NCI-H2029 (cell line): ENCODE measurements at regions not wholly inside any gene's neighbourhood (a gene's known extent, or its start where the extent isn't known, plus 50 kb on each side); places are given as distances from the start of the nearest gene placed in this dataset.
"Not testable (repeated sequence)": the region's sequence is repeated elsewhere in the genome, so short reads cannot be mapped to it uniquely, and the experiment has no call there.

Experiments used
- DNase-seq: peaks from one replicate; lab custom pipeline; 2025; lab: John Stamatoyannopoulos, UW

GRCh38 chr19:29054886-29055675, 157.9 kb downstream of the UQCRFS1 start:
- no peak for DNase-seq

DNA sequence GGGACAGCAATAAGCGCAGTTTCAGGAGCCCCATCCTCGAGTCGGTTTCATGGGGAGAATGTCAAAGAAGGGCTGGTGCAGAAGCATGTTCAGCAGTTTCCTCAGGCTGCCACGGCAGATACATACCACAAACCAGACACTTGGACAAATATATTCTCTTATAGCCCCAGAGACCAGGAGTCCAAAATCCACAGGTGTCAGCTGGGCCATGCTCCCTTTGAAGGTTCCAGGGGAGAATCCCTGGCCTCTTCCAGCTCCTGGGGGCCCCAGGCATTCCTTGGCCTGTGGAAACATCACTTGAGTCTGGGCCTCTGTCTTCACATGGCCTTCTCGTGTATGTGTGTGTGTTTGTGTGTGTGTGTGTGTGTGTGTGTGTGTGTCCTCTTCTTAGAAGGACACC, 164.1 kb downstream of the UQCRFS1 start:
- DNase-seq = no peak

DNA sequence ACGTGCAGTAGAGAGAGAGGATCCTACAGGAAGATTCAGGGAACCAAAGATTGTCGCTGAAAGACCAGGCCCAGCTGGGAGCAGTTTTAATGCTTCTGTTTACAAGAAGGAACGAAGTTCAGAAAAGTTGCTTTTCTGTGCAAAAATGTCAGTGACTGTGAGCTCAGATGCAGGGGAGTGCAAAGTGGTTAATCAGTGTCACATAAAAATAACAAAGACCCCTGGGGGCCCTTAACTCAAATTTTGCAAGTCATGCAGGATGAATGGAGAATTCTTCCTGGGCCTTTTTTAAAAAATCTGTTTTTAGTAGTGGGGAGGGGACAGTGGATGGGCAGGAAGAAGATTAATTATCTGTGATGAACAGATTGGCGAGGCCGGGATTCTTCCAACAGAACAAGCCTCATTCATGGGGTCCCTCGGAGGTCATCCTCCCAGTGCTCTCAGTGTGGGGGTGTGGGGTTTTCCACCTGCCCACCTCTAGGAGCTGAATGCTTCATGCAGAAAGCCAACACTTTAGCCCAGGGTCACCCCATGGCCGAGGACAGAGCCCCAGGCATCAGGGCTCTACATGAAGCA, 167.2 kb downstream of the UQCRFS1 start:
- no peak for DNase-seq

GRCh38 chr19:29044037-29044436, 168.9 kb downstream of the UQCRFS1 start:
- DNase-seq = no peak

- DNase-seq = no peak
Observed at GRCh38 chr19:29042450-29042849, 170.5 kb downstream of the UQCRFS1 start.

GRCh38 chr19:29040951-29041350, 172.0 kb downstream of the UQCRFS1 start:
- DNase-seq = no peak

GRCh38 chr19:29040292-29040691, 172.7 kb downstream of the UQCRFS1 start:
- DNase-seq = no peak

GRCh38 chr19:29039036-29039435, 173.9 kb downstream of the UQCRFS1 start:
- DNase-seq = not testable (repeated sequence)

DNA sequence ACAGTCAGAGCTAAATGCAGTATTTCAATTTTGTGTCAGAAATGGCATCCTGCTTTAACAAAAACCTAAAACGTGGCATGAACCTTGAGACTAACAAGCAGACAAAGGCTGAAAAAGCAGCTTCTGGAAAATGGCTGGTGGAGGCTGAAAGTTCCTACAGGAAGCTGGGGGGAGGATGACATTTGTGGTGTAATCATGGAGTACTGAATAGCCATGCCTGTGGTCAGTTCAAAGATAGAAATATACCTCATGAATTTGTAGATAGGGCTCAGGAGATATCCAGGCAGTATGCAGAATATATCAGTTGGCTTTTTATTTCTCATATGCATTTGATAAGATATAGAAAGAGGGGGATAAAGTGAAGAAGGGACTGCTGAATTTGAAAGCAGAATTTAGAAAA, 181.7 kb downstream of the UQCRFS1 start:
- DNase-seq = no peak

DNA sequence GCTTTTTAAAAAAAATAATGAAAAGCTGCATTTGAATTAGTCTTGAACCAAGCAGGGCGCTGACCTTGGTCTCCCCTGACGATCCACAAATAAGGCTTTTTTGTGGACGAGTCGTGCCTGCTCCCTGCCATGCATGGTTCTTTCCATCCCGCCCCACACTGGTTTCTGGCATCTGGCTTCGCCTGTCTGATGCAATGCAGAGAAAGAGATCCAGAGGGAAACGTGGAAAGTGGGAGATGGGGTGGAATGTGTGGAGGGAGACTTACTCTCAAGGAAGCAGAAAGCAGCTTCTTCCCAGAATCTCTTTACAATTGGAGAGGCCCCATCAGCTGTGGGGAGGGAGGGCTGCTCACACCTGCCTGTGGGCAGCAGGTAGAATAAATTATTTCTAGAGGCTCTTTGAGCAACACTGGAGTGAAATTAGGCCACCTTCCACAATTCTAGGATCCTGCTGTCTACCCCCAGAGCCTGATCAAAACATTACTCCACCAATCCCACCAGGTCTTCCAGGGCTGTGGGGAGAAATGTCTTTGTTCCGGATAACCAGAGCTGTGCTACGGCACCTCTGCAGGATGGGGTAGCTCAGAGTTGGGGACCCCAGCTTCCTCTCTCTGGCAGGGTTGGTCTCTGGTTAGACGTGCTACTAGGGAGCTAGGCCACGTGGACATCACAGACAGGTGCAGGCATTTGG, 183.5 kb downstream of the UQCRFS1 start:
- DNase-seq = no peak

GRCh38 chr19:29022599-29022998, 190.4 kb downstream of the UQCRFS1 start:
- no peak for DNase-seq

- no peak for DNase-seq
Observed at GRCh38 chr19:29022165-29022564, 190.8 kb downstream of the UQCRFS1 start.

- no peak for DNase-seq
Observed at GRCh38 chr19:29021232-29021916, 191.6 kb downstream of the UQCRFS1 start.

- DNase-seq = no peak
Observed at GRCh38 chr19:29019403-29019802, 193.5 kb downstream of the UQCRFS1 start.

DNA sequence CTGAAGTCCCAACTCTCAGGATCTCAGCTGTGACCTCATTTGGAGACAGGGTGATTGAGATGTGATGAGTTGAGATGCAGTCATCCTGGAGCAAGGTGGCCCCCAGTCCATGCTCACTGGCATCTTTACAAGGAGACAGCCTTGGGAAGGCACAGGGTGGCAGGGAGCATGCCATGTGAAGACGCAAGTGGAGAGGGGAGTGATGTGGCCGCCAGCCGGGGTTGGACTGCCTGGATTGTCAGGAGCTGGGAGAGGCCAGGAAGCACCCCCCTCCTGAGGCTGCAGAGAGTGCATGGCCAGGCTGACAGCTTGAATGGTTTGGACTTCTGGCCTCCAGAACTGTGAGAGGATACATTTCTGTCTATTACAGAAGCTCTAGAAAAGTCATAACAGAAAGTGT, 194.4 kb downstream of the UQCRFS1 start:
- no peak for DNase-seq

- no peak for DNase-seq
Observed at GRCh38 chr19:29017788-29018187, 195.2 kb downstream of the UQCRFS1 start.

DNA sequence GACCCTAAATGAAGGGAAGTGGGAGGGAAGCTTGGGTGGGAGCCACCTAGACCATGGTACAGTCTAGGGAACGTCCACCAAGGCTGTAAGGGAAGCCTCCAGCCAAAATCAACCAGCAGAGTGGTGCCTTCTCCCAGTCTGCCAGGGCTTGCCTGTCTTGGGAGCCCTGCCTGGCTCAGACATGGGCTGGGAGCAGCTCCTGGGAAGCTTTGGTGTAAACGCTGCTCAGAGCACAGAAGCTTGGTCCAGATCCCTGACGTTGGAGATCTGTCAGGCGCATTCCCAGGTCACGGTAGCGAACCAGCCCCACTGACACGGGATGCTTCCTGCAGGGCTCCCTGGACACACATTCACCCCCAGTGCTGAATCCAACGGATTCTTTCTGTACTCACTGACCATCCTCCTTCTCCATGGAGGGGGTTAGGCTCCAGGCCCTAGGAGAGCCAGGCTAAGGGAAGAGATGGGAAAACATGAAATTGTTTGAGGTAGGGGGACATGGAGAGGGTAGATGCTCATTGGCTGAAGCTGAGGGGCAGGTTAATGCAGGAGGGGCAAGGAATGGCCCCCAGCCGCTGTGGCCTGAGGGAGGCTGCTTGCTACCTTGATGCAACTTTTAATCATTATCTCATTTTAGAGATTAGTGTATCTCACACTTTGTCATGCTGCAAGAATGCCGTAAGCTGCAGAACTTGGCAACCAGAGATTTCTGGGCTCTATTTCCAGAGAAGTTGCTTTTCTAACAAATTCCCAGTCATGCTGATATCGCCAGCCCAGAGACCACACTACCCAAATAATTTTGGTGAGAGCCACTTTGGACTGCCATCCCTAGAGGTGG, 195.8 kb downstream of the UQCRFS1 start:
- DNase-seq = no peak

DNA sequence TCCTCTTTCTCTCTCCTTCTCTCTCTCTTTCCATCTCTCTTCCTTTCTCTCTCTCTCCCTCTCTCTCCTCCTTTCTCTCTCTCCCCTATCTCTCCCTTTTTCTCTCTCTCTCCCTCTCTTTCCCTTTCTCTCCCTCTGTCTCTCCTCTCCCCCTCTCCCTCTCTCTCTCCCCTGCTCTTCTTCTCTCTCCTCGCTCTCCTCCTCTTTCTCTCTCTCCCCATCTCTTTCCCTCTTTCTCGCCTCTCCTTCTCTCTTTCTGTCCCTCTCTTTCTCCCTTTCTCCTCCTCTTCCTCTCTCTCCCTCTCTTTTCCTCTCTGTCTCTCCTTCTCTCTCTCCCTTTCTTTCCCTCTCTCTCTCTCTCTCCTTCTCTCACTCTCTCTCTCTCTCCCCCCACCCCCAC, 196.6 kb downstream of the UQCRFS1 start:
- no peak for DNase-seq

DNA sequence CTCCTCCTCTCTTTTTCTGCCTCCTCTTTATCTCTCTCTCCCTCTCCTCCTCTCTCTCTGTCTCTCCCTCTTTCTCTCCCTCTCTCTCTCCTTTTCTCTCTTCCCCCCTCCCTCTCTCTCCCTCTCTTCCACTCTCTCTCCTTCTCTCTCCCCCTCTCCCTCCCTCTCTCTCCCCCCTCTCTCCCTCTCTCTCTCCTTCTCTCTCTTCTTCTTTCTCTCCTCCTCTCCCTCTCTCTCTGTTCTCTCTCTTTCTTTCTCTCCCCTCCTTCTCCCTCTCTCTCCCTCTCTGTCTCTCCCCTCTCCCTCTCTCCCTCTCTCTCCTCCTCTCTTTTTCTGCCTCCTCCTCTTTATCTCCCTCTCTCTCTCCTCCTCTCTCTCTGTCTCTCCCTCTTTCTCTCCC, 197.4 kb downstream of the UQCRFS1 start:
- no peak for DNase-seq

DNA sequence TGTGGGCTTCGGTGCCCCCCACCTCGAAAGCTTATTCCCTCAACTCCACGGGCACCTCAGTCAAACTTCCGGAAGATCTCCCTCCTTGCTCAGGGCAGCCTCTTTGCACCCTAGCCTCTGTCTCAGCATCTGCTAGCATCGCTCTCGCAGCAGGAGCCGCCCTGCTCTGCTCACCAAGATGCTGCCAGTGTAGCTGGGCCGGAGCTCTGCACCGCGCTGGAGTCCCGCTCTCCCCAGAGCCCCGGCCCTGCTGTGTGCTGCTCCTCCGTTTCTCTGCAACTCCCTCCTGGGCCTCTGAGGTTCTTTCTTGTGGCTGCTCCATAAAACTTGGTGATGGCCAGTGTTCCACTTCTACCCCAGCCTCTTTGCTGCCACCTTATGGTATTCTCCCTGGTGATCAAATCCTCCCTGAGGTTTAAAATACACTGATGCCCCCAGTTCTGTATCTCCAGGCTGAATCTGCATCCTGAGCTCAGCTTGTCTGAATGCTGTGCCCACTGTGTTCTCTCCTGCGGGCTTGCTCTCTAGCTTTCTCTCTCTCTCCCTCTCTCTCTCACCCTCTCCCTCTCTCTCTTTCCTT, 198.0 kb downstream of the UQCRFS1 start:
- no peak for DNase-seq

GRCh38 chr19:29013988-29014387, 199.0 kb downstream of the UQCRFS1 start:
- no peak for DNase-seq
